ENCODE measurements at regions not wholly inside any gene's neighbourhood (a gene's known extent, or its start where the extent isn't known, plus 50 kb on each side); places are given as distances from the start of the nearest gene placed in this dataset.

DNA sequence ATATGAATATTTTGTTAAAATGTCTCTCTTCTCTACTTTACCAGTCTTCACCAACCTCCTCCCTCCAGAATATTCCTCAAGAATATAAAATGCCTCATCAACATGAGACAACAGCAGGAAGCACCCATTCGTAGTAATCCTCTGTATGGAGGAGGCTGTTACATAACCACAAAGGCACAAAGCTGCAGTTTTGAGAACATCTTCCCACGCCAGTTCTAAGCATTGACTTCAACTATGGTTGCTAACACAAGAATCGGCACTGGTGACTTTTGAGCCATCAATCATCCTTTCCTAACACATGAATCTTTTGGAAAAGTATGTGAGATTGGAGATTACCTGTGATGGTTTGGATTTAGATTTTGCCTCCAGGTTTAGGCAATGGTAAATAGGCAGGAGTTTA is 54.9 kb upstream of the CYP1B1 start:
- H3K27me3 ChIP-seq (replicated peaks; ENCODE audit: insufficient read depth, low read length), result no peaks in the 10 kb centered on the region
- H3K36me3 ChIP-seq (replicated peaks; ENCODE audit: insufficient read depth, low read length), result no peaks in the 10 kb centered on the region
- no peak overlapping the region for H3K27ac ChIP-seq (ENCODE audit: low read length)
- no peak for TF ChIP-seq EZH2phosphoT487 (IDR thresholded peaks at IDR 0.05; ENCODE audit: low read length)
- no peak for TF ChIP-seq EZH2 (optimal IDR thresholded peaks at IDR 0.05; ENCODE audit: low read depth, low read length)
- TF ChIP-seq, protein P1, sequence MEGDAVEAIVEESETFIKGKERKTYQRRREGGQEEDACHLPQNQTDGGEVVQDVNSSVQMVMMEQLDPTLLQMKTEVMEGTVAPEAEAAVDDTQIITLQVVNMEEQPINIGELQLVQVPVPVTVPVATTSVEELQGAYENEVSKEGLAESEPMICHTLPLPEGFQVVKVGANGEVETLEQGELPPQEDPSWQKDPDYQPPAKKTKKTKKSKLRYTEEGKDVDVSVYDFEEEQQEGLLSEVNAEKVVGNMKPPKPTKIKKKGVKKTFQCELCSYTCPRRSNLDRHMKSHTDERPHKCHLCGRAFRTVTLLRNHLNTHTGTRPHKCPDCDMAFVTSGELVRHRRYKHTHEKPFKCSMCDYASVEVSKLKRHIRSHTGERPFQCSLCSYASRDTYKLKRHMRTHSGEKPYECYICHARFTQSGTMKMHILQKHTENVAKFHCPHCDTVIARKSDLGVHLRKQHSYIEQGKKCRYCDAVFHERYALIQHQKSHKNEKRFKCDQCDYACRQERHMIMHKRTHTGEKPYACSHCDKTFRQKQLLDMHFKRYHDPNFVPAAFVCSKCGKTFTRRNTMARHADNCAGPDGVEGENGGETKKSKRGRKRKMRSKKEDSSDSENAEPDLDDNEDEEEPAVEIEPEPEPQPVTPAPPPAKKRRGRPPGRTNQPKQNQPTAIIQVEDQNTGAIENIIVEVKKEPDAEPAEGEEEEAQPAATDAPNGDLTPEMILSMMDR (IDR thresholded peaks at IDR 0.05; ENCODE audit: low read length), result no peak
- no peak for DNase-seq
- H3F3A ChIP-seq (ENCODE audit: insufficient read depth, low read length), result no peaks in the 10 kb centered on the region
- no peaks in the 10 kb centered on the region for H3K79me2 ChIP-seq (ENCODE audit: low read length)
- H4K20me1 ChIP-seq (ENCODE audit: insufficient read depth, low read length), result no peaks in the 10 kb centered on the region
- no peaks in the 10 kb centered on the region for H3K9me2 ChIP-seq (replicated peaks; ENCODE audit: insufficient read depth, low read length)
- no peak overlapping the region for H3K4me2 ChIP-seq (ENCODE audit: low read depth, low read length)
- no peaks in the 10 kb centered on the region for H3K4me1 ChIP-seq (ENCODE audit: low read length)
- no peak overlapping the region for H3K9ac ChIP-seq (ENCODE audit: low read length)
- H3K9me3 ChIP-seq (replicated peaks; ENCODE audit: insufficient read depth, low read length), result no peaks in the 10 kb centered on the region
- no peak overlapping the region for H2AFZ ChIP-seq (ENCODE audit: low read length)
- no peak overlapping the region for H3K4me3 ChIP-seq (ENCODE audit: low read length)

DNA sequence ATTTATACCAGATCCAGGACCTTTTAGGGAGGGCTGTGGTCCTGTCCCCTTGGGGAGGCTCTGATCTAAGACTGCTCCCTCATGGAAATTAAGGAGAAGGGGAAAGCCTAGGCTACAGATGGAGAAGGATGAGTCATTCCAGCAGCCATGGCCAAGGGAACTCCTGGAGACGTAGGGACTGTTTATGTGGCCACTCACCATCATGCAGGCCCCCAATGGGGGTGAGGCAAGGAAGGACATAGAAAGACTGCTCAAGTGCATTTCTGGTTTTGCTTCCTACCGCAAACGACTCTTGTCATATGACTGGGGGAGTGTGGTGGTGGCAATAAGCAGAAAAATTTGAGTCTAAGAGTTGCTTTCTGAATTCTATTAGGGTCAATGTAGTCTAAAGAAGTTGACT is 54.0 kb upstream of the CYP1B1 start:
- H3K4me3 ChIP-seq (ENCODE audit: low read length), result no peak overlapping the region
- H3K9me3 ChIP-seq (replicated peaks; ENCODE audit: insufficient read depth, low read length), result no peaks in the 10 kb centered on the region
- H3K79me2 ChIP-seq (ENCODE audit: low read length), result no peaks in the 10 kb centered on the region
- no peaks in the 10 kb centered on the region for H4K20me1 ChIP-seq (ENCODE audit: insufficient read depth, low read length)
- no peak overlapping the region for H2AFZ ChIP-seq (ENCODE audit: low read length)
- H3F3A ChIP-seq (ENCODE audit: insufficient read depth, low read length), result no peaks in the 10 kb centered on the region
- no peak overlapping the region for H3K27ac ChIP-seq (ENCODE audit: low read length)
- H3K27me3 ChIP-seq (replicated peaks; ENCODE audit: insufficient read depth, low read length), result no peaks in the 10 kb centered on the region
- no peak overlapping the region for H3K4me2 ChIP-seq (ENCODE audit: low read depth, low read length)
- no peak overlapping the region for H3K9ac ChIP-seq (ENCODE audit: low read length)
- no peaks in the 10 kb centered on the region for H3K9me2 ChIP-seq (replicated peaks; ENCODE audit: insufficient read depth, low read length)
- TF ChIP-seq EZH2phosphoT487 (IDR thresholded peaks at IDR 0.05; ENCODE audit: low read length), result no peak
- no peak for TF ChIP-seq EZH2 (optimal IDR thresholded peaks at IDR 0.05; ENCODE audit: low read depth, low read length)
- TF ChIP-seq, protein P1 (IDR thresholded peaks at IDR 0.05; ENCODE audit: low read length), result no peak
- DNase-seq, result no peak
- H3K36me3 ChIP-seq (replicated peaks; ENCODE audit: insufficient read depth, low read length), result no peaks in the 10 kb centered on the region
- H3K4me1 ChIP-seq (ENCODE audit: low read length), result no peaks in the 10 kb centered on the region

DNA sequence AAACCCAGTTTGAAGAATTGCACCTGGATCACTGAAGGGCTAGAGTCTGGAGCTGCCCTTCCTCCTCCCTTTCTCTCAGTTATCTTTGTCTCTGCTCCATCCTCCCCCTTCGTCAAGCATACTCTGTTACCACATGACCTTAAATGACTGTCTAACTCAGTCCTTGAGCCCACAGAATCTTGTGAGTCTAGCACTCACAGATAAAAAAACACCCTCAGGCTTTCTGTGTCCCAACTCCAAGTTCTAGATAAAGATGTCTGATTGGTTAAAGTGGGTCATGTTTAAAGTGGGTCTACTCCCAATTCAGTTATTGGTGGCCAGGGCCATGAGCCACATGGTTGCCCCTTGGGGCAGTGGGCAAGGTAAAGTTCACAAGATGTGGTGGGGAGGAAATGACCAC is 53.5 kb upstream of the CYP1B1 start:
- H2AFZ ChIP-seq (ENCODE audit: low read length), result no peak overlapping the region
- H3K9ac ChIP-seq (ENCODE audit: low read length), result no peak overlapping the region
- H3K27me3 ChIP-seq (replicated peaks; ENCODE audit: insufficient read depth, low read length), result no peaks in the 10 kb centered on the region
- H3K9me2 ChIP-seq (replicated peaks; ENCODE audit: insufficient read depth, low read length), result no peaks in the 10 kb centered on the region
- H3K27ac ChIP-seq (ENCODE audit: low read length), result no peak overlapping the region
- TF ChIP-seq EZH2 (optimal IDR thresholded peaks at IDR 0.05; ENCODE audit: low read depth, low read length), result no peak
- TF ChIP-seq, protein P1 (IDR thresholded peaks at IDR 0.05; ENCODE audit: low read length), result no peak
- TF ChIP-seq EZH2phosphoT487 (IDR thresholded peaks at IDR 0.05; ENCODE audit: low read length), result no peak
- no peaks in the 10 kb centered on the region for H3K9me3 ChIP-seq (replicated peaks; ENCODE audit: insufficient read depth, low read length)
- no peaks in the 10 kb centered on the region for H3K36me3 ChIP-seq (replicated peaks; ENCODE audit: insufficient read depth, low read length)
- no peaks in the 10 kb centered on the region for H4K20me1 ChIP-seq (ENCODE audit: insufficient read depth, low read length)
- H3K4me2 ChIP-seq (ENCODE audit: low read depth, low read length), result no peak overlapping the region
- DNase-seq, result no peak
- H3K79me2 ChIP-seq (ENCODE audit: low read length), result no peaks in the 10 kb centered on the region
- H3F3A ChIP-seq (ENCODE audit: insufficient read depth, low read length), result no peaks in the 10 kb centered on the region
- H3K4me3 ChIP-seq (ENCODE audit: low read length), result no peak overlapping the region
- no peaks in the 10 kb centered on the region for H3K4me1 ChIP-seq (ENCODE audit: low read length)

Data from MM.1S (cell line).